GM12891 (cell line): ENCODE measurements at regions not wholly inside any gene's neighbourhood (a gene's known extent, or its start where the extent isn't known, plus 50 kb on each side); places are given as distances from the start of the nearest gene placed in this dataset.

Source experiments
- POLR2A ChIP-seq: IDR thresholded peaks from 2 replicates; pipeline ENCODE4 v1.6.1; 2011; ENCODE audit warnings: low read depth, low read length, control low read depth
- POLR2AphosphoS5 ChIP-seq: IDR thresholded peaks from 2 replicates; pipeline ENCODE4 v1.6.1; 2011; ENCODE audit warnings: low read depth, low read length, control low read depth

DNA sequence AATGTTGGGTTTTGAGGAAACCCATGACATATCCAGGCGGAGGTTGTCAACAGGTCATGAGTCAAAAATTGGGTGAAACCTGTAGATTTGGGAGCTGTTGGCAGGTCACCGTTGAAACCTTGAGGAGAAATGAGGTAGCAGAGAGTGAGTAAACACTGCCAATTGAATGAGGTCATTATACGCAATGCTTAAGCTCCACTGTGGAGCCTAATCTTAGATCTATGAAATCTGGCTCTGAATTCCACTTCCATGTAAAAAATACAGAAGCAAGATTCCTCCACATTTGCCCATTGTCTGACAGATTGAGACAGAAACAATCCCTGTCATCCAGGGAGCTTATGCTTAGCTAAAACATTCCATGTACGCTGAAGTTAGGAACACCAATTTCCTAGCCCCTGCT lies 76.0 kb upstream of the IL6 start:
- TF ChIP-seq POLR2A (no peak), POLR2AphosphoS5 (no peak)
